Upper lobe of left lung (tissue), 4 donors: ENCODE measurements at regions not wholly inside any gene's neighbourhood (a gene's known extent, or its start where the extent isn't known, plus 50 kb on each side); places are given as distances from the start of the nearest gene placed in this dataset.

Experiments used
- EP300 ChIP-seq, 4 donors: sonication (generic); formaldehyde crosslinking; IDR thresholded peaks; one replicate each; pipeline ENCODE4 v1.5.1; 2017; ENCODE audit warnings: antibody characterized with exemption in 4 of 4, control low read depth in 2 of 4
- POLR2AphosphoS5 ChIP-seq, 2 donors: sonication (generic); formaldehyde crosslinking; IDR thresholded peaks; one replicate each; pipeline ENCODE4 v1.5.1; 2017; ENCODE audit warnings: antibody characterized with exemption in 2 of 2
- TF ChIP-seq, protein P1 (sequence below), 6 experiments: fragments of 450-650 bp in 4 of 6; fragments of 200-600 bp in 2 of 6; sonication (generic) in 2 of 6; IDR thresholded peaks; one replicate each; pipeline ENCODE4 v1.5.1; 2016 to 2019; ENCODE audit warnings: antibody characterized with exemption in 6 of 6

DNA sequence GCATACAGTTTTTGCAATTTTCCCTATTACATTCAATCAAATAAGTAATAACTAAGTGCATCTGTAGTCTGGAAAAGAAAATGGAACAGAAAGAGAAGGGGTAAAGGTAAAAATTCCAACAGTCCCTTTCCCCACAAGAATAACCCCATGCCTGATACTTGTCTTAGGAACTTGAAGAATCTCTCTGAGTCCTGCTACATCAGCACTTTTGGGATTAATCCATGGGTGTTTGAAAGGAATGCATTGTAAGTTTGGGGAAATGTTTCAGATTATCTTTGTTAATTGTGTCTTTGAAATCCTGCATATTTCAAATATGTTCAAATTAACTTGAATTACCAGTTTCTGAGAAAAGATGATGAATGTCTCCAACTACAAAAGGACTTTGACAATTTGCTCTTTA, 667.3 kb upstream of the PRKX start:
- TF ChIP-seq POLR2AphosphoS5 (IDR thresholded peaks at IDR 0.05) (no peak), EP300 (IDR thresholded peaks at IDR 0.05) (no peak)
- TF ChIP-seq, protein P1, sequence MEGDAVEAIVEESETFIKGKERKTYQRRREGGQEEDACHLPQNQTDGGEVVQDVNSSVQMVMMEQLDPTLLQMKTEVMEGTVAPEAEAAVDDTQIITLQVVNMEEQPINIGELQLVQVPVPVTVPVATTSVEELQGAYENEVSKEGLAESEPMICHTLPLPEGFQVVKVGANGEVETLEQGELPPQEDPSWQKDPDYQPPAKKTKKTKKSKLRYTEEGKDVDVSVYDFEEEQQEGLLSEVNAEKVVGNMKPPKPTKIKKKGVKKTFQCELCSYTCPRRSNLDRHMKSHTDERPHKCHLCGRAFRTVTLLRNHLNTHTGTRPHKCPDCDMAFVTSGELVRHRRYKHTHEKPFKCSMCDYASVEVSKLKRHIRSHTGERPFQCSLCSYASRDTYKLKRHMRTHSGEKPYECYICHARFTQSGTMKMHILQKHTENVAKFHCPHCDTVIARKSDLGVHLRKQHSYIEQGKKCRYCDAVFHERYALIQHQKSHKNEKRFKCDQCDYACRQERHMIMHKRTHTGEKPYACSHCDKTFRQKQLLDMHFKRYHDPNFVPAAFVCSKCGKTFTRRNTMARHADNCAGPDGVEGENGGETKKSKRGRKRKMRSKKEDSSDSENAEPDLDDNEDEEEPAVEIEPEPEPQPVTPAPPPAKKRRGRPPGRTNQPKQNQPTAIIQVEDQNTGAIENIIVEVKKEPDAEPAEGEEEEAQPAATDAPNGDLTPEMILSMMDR (IDR thresholded peaks at IDR 0.05), result no peak
